HG03196 (cell line): ENCODE measurements at regions not wholly inside any gene's neighbourhood (a gene's known extent, or its start where the extent isn't known, plus 50 kb on each side); places are given as distances from the start of the nearest gene placed in this dataset.

Experiments
- ATAC-seq: cut with Tn5 transposase; IDR thresholded peaks from one replicate; pipeline ENCODE4 v1.9.1; 2021; ENCODE audit not compliant: unreplicated experiment

DNA sequence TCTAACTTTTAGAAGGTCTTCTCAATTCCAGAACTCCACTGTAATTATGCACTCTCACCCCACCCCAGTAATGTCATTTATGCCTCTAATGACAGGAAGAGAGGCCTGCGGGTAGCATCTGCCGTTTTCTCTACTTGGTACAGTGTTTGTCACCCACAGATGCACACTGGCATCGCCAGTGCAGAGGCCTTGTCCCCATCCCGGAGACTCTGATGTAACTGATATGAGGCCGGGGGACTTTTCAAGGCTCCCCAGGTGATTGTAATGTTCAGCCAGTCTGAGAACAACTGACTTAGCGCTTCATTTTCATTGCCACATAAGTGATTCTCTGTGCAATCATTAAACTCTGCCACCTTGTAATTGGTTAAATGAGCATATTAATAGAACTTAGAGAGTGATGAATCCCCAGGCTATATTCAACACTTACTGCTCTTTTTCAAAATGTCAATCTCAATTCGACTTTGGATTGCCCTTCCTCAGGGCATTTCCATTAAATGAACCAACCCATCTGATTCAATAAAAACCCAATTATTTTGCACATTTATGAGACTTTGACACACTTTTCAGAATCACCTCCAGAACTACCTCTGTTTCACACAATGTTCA is 113.2 kb downstream of the HERPUD2 start:
- no peak for ATAC-seq

DNA sequence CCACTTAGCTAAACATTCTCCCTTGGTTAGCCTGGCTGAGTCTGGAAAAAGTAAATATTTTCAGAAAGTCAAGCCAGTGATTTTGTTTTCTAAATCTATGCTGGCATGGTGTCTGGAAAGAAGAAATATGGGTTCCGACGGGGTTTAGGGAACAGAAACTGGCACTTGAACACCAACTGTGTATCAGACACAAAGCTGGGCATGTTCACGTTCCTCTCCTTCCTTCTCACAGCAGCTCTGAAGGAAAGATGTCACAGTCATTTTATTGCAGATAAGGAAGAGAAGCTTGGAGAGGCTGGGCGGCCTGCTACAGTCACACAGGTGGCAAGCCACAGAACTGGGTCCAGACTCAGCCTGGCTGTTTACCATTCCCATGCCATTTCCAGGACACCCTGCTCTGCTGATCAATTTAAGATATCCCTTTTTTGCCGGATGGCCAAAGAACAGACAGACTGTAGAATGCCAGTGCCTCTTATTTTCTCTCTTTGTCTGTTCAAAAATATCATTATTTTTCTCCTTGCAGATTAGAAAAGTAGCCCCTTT is 118.8 kb downstream of the HERPUD2 start:
- ATAC-seq: no peak

DNA sequence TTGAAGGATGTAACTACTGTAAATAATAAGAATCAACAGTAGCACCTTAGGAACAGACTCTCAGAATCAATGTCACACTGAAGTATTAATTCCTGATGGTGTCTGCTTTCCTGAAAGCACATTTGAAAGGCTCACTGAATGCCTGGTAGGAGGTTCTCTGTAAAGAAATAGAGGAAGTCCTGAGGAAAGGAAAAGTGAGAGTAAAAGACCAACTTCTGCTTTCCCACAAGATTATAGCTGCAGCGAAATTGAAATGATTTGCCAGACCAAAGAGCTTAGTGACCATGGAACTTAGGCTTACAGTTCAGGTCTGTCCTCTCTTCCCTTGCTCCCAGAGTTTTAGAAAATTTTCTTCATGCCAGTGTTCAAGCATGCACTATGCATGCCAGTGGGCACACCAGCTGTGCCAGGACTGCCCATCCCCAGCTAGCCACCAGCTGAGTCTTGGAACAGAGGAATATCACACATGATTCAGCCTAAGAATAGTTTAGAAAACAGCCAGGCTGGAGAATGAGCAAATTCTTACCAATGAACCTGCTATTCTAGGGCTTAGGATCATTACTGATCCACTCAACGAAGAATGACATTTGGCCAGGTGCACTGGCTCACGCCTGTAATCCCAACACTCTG is 123.2 kb downstream of the HERPUD2 start:
- ATAC-seq: no peak

DNA sequence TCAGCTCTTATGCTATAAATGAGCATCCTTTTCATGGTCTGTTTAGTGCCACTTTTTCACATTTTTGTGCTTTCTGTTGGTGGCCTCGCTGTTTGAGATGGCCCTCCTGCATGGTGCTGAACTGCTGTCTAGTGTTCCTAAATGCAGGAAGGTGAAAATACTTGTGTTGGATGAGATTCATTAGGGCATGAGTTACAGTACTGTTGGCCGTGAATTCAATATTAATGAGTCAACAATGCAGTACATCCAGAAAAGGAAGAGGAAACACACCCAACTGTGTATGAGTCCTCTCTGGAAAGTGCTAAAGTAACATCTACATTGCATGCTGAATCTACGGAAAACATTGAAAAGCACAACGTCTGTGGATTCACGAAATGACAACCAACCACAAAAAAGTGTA is 124.0 kb downstream of the HERPUD2 start:
- ATAC-seq: no peak

DNA sequence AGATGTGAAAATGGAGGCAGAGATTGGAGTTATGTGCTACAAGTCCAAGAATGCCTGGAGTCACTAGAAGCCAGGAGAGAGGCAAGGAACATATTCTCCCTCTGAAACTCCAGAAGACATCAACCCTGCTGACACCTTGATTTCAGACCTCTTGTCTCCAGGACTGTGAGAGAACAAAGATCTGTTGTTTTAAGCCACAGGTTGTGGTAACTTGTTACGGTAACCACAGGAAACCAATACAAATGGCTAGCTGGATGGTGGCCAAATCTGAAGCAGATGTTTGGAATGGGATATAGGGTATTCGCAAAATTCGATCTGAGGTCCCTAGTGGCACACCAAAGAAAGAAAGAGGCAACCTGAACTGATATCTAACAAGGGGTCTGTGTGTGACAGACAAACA is 129.0 kb downstream of the HERPUD2 start:
- no peak for ATAC-seq

DNA sequence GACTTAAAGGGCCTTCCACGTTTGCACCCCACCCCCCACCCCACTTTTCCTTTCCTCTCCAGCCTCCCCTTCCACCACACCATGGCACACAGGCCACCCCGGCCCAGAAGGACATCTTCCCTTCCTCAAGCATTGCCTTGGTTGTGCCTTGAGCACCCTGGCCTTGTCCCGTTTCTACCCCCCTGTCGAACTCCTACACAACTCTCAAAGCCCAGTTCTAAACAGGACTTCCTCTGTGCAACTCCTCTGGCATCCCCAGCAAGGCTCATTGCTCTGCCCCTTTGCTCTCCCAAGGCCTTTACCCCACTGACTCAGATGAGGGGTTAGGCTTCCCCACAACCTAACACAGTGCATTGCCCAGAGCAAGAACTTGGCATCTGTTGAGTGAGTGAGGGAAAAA is 136.1 kb downstream of the HERPUD2 start:
- no peak for ATAC-seq

DNA sequence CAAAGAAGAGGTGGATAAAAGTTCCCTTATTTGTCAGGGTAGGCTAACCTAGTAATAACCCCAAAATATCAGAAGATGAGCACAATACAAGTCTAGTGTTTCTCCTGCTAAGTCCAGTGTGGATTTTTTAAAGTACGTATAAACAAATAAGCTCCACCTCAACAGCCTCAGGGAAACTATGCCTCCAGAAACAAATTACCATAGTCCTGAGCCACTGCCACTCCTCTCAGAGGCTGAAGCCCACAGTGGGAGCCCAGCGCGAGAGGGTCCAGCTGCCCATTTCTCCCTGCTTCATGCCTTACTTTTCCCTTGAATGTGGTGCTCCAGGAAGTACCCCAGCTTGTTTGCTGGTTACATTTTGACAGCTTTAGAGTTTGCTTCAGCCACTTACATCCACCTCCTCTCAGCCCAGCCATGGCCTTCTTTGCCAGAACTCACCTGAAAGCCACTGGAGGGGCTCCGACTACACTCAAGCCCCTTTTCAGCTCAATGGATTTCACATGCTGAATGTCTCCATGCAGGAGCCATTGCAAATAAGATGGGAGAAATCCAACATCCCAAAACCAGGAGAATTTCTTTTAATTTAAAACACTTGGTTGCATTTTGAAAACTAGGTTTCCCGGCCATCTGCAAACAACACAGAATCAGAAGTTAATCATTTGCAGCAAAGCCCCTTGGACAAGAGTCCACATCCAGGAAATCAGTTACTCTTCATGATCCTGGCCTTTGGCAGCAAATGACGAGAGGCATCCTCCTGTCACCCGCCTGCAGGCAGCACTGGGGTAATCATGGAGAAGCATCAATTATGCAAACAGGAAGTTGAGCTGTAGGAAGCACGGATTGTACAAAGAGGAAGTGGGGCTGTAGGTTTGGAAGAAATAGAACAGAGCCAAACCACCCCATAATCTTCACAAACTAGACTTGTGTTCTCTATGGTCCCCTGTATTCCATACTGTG is 138.1 kb downstream of the HERPUD2 start:
- no peak for ATAC-seq

DNA sequence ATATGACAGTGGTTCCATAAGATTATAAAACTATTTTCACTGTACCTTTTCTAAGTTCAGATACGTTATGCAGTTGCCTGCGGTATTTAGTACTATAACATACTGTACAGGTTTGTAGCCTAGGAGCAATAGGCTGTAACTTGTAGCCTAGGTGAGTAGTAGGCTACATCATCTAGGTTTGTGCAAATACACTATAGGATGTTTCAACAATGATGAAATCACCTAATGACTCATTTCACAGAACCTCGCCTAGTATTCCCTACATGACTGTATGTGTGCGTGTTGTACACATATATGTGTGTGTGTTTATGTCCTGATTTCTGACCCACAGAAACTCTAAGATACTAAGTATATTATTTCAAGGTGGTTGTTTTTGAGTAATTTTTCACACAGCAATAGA is 139.0 kb downstream of the HERPUD2 start:
- ATAC-seq: no peak

DNA sequence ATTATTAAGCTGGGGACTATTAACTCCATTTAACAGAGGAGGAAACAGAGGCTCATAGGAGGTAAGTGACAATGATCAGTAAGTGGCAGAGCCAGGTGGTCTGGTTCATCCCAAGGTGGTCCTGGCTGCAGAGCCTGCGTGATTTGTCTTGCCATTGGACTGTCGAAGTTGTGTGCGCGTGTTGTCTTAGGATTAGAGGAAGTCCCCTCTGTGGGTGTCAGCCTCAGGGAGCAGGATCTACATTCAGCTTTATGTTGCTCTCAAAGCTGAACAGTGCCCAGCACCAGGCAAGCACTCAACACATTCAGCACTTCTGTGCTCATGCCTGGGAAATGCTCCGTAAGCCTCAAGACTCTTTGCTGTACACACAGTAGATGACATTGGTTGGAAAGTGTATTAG is 139.5 kb downstream of the HERPUD2 start:
- ATAC-seq: no peak

DNA sequence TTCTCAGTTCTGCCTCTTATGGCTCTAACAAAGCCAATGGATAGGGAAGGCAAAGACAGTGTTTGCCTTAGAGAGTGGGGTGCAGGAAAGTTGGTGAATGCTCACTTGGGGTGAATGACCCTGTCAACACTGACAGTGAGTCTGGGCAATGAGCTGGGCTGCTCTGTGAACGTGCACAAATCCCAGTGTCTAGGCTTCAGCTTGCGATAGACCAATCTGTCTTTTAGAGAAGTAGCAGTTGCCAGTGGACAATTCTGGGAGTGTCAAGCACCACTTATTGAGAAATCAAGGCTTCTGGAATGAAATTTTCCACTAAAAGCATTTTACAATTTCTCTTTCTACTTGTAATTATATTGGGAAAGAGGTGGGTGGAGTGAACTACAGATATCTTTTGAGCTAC is 141.4 kb downstream of the HERPUD2 start:
- ATAC-seq: no peak

DNA sequence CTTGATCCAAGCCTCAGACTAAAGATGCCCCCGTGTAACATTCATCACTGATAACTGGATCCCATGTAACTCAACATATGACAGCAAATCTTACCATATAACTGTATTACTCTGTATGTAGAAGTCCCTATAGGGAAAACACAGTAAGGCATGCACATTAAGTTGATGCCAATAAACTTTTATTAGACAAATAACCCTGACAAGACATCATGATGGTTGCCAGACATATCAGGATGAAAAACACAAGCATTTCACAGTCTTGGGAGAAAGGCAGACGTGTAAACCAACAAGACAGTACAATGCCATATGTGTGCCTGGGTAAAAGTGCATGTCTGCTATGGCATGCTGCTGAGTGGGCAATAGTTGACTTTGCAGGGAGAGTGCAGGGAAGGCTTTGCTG is 142.2 kb downstream of the HERPUD2 start:
- no peak for ATAC-seq

DNA sequence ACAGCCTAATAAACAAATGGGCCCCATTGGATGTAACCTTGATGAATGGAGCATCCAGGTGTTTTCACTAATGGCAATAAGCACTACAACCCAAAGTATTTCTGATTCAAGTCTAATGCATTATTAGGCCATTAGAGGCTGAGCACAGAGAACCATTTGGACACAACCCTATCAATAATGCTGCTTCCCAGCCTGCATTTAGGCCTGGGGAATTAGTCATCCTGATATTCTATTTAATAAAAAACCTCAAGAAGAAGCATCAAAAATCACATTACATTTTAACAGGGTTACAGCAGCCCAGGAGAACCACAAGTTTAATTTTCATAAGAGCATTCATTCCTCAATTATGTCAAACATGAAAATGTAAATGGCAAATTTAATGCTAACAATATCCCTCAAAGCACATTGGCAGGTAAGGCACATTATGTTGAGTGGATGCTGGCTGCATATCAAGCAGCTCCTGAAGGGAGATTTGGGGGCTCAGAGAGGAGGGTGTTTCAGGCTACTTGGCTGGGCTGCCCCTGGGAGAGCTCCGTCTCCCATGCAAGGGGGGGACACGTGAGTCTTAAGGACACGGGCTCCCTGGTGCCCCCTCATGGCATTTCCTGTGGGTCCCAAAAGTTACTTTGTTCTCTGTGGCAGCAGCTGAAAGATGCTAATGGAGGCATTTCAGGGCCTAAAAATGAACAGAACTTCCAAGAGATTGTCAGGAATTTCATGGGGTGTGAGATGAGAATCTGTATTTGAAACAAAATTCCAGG is 143.4 kb downstream of the HERPUD2 start:
- ATAC-seq: no peak

DNA sequence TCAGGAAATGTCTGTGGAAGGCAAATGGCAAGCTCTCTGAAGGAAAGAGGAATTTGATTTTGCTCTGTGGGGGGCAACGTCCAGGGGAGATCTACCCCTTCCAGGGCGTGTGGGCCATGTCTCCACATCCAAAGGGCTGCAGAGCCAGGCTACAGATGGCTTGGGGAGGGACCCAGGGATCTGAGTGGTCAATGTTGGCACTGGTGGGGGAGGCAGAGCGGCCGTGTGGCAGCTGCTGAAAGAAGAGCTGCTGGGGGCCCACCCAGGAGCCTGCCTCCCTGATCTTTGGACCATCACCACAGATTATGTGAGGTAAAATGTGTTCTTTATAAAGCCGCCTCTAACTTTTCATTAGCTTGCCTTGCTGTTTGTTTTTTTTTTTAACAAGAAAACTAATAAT is 144.1 kb downstream of the HERPUD2 start:
- ATAC-seq: no peak

DNA sequence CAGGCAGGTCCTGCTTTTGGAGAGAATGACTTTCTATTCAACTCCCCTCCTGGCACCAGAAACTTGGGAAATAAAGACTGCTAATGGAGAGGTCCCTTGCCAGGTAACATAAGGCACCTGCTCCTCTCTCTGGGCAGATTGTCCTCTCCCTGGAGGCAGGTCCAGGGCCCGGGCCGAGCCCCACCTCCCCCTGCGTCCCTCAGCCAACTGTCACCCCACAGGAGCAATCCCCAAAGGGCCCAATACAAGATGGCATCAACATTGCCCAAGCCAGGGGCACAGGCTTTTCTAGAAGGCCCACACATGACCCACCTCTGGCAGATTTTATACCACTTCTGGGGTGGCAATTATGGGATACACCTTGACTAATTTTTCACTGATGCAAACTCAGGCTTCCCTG is 145.2 kb downstream of the HERPUD2 start:
- no peak for ATAC-seq

DNA sequence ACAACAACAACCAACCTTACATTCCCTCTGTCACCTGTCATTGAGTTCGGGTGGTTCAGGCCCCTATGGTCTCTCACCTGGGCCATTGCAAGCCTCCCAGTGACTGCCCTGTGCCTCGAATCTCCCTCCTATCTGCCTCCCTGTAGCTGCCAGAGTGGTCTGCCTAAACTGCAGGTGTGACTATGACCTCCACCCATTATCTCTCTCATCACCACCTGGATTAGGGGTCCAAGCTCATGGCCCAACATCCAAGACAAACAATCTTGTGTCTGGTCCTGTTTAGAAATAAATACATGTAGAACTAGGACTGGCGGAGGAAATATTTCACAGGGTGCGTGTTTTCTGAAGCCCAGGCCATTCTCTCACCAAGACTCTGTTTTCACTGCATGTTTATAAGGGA is 146.6 kb downstream of the HERPUD2 start:
- no peak for ATAC-seq

DNA sequence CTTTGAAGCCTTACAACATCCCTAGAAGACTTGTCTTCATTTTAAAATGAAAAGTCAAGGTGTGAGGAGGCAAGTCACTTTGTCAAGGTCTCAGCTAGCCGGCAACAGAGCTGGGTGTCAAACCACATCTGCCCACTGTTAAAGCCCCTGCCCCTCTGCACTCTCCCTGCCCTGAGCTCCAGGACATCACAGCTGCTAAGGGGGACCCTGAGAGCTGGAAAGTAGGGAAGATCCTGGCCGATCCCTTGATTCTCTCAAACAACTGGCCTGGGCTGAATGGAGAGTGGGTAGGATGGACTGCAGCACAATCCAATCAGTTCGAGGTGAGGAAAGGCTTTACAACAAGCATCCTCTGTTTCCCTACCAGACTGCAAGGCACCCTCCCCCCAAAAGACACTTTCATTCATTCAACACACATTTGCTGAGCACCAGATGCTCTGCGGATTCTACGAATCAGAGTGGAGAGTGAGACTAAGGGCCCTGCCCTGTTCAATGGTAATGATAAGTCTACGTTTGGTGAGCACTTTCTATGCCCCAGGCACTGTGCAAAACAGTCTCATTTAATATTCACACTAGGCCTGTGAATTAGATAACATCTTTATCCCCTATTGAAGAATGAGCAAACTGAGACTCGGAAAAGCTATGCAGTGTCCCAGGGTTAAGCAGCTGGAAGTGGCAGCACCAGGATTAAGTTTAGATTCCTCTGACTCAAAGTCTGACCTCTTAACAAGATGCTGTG is 148.1 kb downstream of the HERPUD2 start:
- ATAC-seq: no peak

DNA sequence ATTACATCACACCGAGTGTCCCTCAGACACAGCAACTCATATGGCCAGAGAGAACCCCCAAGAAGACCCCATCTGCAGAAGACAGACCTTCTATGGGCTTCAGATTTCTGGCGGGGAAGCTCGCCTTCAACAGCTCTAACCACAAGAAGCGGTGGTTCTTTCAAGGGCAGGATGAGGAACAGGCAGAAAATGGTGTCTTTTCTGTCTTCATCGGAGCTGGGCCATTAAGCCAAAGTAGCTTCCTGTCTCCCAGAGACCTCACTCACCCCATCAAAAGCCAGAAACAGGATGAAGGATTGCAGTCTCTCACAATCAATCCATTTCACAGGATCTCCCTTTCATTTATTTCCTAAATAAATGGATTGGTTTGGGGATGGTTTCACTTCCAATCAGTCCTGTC is 149.1 kb downstream of the HERPUD2 start:
- ATAC-seq: no peak

DNA sequence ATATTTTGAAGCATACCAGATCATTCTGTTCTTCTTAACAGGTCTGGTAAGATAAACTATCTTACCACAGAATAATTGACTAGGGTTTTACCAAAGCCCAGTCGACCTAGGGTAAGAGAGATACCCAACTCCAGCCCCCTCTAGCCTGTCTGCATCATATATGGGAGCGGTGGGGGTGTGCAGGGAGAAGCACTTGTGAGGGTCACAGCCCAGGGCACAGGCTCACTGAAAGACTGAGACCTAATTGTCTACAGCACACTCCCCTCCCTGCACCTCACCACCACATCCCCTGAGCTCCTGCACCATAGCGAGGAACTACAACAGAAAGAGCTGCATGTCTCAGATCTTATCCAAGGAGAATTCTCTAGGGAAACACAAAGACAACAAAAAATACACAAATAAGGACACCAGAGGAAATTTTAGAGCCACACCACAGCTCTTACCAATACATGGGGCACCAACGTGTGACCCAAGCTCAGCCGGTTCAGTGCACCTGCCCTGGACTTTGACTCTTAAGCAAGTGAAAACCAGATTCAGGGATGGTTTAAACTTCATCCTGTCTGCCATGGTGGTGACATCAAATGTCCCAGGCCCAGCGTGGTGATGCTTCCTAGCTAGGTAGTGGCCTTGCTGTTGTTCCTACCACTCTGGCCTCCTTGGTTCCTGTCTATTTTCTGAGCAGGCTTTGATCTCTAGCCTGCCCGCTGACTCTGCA is 150.8 kb downstream of the HERPUD2 start:
- no peak for ATAC-seq

DNA sequence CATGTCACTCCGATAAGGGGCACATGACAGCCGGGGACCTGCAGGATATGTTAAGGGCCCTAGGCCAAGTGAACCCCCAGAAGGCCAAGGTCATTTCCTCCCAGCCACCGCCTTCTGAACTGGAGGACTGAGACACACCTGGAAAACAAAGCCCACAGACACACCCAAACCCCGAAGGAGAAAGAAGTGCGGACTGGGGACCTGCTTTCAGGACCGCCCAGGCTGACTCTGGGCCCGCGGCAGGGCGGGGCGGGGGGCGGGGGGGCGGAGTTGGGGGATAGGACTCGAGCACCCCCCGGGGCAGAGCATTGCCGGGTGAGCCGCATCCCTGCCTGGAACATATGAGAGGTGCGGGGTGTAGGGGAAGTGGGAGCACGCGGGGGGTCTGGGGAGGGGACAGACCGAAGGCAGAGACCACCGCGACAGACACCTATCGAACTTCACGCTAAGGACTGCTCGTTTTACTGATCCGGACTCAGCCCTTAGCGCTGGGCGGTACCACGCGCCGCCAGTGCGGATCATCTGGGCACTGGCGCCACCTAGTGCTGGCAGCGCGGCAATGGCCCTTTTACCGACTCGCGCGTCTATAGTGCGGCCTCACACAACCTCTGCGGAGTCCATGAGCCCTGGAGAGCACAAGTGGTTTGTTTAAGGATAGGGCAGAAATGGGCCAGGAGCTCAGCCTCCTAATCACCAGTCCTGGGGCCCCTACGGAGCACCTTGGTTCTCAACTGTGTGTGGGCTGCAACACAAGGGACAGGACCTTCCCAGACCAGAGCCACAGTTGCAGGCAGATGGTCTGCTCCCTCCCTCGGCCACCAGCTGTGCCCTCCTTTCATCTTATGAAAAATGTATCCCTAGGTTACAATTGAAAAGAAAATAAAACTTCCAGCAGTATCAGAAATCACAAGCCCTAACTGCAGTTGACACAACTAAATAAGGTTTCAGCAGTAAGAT is 157.6 kb downstream of the HERPUD2 start:
- ATAC-seq: peak; percentile 98
